ENCODE measurements at regions not wholly inside any gene's neighbourhood (a gene's known extent, or its start where the extent isn't known, plus 50 kb on each side); places are given as distances from the start of the nearest gene placed in this dataset.

- DNase-seq, result no peak
Measured at GRCh38 chr1:81128079-81128478, 672.7 kb upstream of the ADGRL2 start.

- no peak for DNase-seq
Measured at GRCh38 chr1:81126989-81127581, 673.6 kb upstream of the ADGRL2 start.

GRCh38 chr1:81125672-81126071 lies 675.1 kb upstream of the ADGRL2 start:
- DNase-seq, result no peak

- DNase-seq, result no peak
Measured at GRCh38 chr1:81121306-81121705, 679.4 kb upstream of the ADGRL2 start.

- DNase-seq, result no peak
Measured at GRCh38 chr1:81119319-81119718, 681.4 kb upstream of the ADGRL2 start.

GRCh38 chr1:81118550-81118949 lies 682.2 kb upstream of the ADGRL2 start:
- DNase-seq, result no peak

GRCh38 chr1:81115422-81115821 lies 685.3 kb upstream of the ADGRL2 start:
- DNase-seq, result no peak

GRCh38 chr1:81114191-81114590 lies 686.5 kb upstream of the ADGRL2 start:
- no peak for DNase-seq

GRCh38 chr1:81113688-81114087 lies 687.0 kb upstream of the ADGRL2 start:
- DNase-seq, result no peak

GRCh38 chr1:81111818-81112217 lies 688.9 kb upstream of the ADGRL2 start:
- DNase-seq, result no peak

- DNase-seq, result no peak
Measured at GRCh38 chr1:81109038-81109437, 691.7 kb upstream of the ADGRL2 start.

GRCh38 chr1:81097860-81098259 lies 702.9 kb upstream of the ADGRL2 start:
- DNase-seq, result no peak

- no peak for DNase-seq
Measured at GRCh38 chr1:81073580-81073979, 727.2 kb upstream of the ADGRL2 start.

- DNase-seq, result no peak
Measured at GRCh38 chr1:81071969-81072753, 728.6 kb upstream of the ADGRL2 start.

GRCh38 chr1:81071072-81071858 lies 729.5 kb upstream of the ADGRL2 start:
- no peak for DNase-seq

GRCh38 chr1:81069856-81070255 lies 730.9 kb upstream of the ADGRL2 start:
- no peak for DNase-seq

- DNase-seq, result no peak
Measured at GRCh38 chr1:81068726-81069125, 732.0 kb upstream of the ADGRL2 start.

GRCh38 chr1:81053826-81054225 lies 746.9 kb upstream of the ADGRL2 start:
- DNase-seq, result no peak

- DNase-seq, result no peak
Measured at GRCh38 chr1:81052162-81052561, 748.6 kb upstream of the ADGRL2 start.

GRCh38 chr1:81050390-81050789 lies 750.3 kb upstream of the ADGRL2 start:
- peak; percentile 24 for DNase-seq

GRCh38 chr1:81044708-81045107 lies 756.0 kb upstream of the ADGRL2 start:
- DNase-seq, result peak; percentile 78

- DNase-seq, result no peak
Measured at GRCh38 chr1:81042225-81042624, 758.5 kb upstream of the ADGRL2 start.

GRCh38 chr1:81034291-81034690 lies 766.4 kb upstream of the ADGRL2 start:
- no peak for DNase-seq

GRCh38 chr1:81032973-81033425 lies 767.7 kb upstream of the ADGRL2 start:
- peak; percentile 15 for DNase-seq
